ENCODE measurements at regions not wholly inside any gene's neighbourhood (a gene's known extent, or its start where the extent isn't known, plus 50 kb on each side); places are given as distances from the start of the nearest gene placed in this dataset.

- H2AFZ ChIP-seq: no peak overlapping the region
These were observed 160.2 kb downstream of the TOX3 start for GRCh38 chr16:52386694-52387093.

GRCh38 chr16:52384378-52384777 is 162.6 kb downstream of the TOX3 start:
- Histone ChIP-seq H3K4me2 (ENCODE audit: low read length) (no peak overlapping the region), H3K4me1 (no peaks in the 10 kb centered on the region), H3K9ac (no peak overlapping the region), H3K9me3 (ENCODE audit: control insufficient read depth, low read length) (no peaks in the 10 kb centered on the region), H3K79me2 (no peaks in the 10 kb centered on the region), H3K27me3 (ENCODE audit: control insufficient read depth, insufficient read depth, low read length) (no peaks in the 10 kb centered on the region), H2AFZ (no peak overlapping the region), H3K4me3 (ENCODE audit: low read depth, low read length) (no peak overlapping the region), H3K36me3 (ENCODE audit: control insufficient read depth, insufficient read depth, low read length) (no peaks in the 10 kb centered on the region), H3K27ac (no peak overlapping the region)
- TF ChIP-seq CTCF (IDR thresholded peaks at IDR 0.05): no peak

More at GRCh38 chr16:52386694-52387093, 160.2 kb downstream of the TOX3 start:
- Histone ChIP-seq H3K79me2 (no peaks in the 10 kb centered on the region), H3K27ac (no peak overlapping the region), H3K4me1 (no peaks in the 10 kb centered on the region), H3K9ac (no peak overlapping the region), H3K4me2 (ENCODE audit: low read length) (no peak overlapping the region), H3K9me3 (ENCODE audit: control insufficient read depth, low read length) (no peaks in the 10 kb centered on the region), H3K4me3 (ENCODE audit: low read depth, low read length) (no peak overlapping the region), H3K36me3 (ENCODE audit: control insufficient read depth, insufficient read depth, low read length) (no peaks in the 10 kb centered on the region), H3K27me3 (ENCODE audit: control insufficient read depth, insufficient read depth, low read length) (no peaks in the 10 kb centered on the region)
- TF ChIP-seq CTCF (IDR thresholded peaks at IDR 0.05): no peak

GRCh38 chr16:52383640-52384292 is 163.2 kb downstream of the TOX3 start:
- Histone ChIP-seq H3K36me3 (ENCODE audit: control insufficient read depth, insufficient read depth, low read length) (no peaks in the 10 kb centered on the region), H3K4me2 (ENCODE audit: low read length) (no peak overlapping the region), H3K4me1 (no peaks in the 10 kb centered on the region), H3K9ac (no peak overlapping the region), H3K27ac (no peak overlapping the region), H3K79me2 (no peaks in the 10 kb centered on the region), H3K9me3 (ENCODE audit: control insufficient read depth, low read length) (no peaks in the 10 kb centered on the region), H3K27me3 (ENCODE audit: control insufficient read depth, insufficient read depth, low read length) (no peaks in the 10 kb centered on the region), H3K4me3 (ENCODE audit: low read depth, low read length) (no peak overlapping the region), H2AFZ (no peak overlapping the region)
- TF ChIP-seq CTCF (IDR thresholded peaks at IDR 0.05): no peak

- no peaks in the 10 kb centered on the region for H3K4me1 ChIP-seq
- TF ChIP-seq CTCF (IDR thresholded peaks at IDR 0.05): no peak
- no peak overlapping the region for H3K4me3 ChIP-seq (ENCODE audit: low read depth, low read length)
These were observed 163.8 kb downstream of the TOX3 start for GRCh38 chr16:52383119-52383518.

GRCh38 chr16:52379551-52379950 is 167.4 kb downstream of the TOX3 start:
- Histone ChIP-seq H3K9me3 (ENCODE audit: control insufficient read depth, low read length) (no peaks in the 10 kb centered on the region), H3K9ac (no peak overlapping the region), H3K27ac (no peak overlapping the region), H3K4me1 (no peaks in the 10 kb centered on the region), H3K36me3 (ENCODE audit: control insufficient read depth, insufficient read depth, low read length) (no peaks in the 10 kb centered on the region), H3K27me3 (ENCODE audit: control insufficient read depth, insufficient read depth, low read length) (no peaks in the 10 kb centered on the region), H3K4me3 (ENCODE audit: low read depth, low read length) (no peak overlapping the region), H3K79me2 (no peaks in the 10 kb centered on the region), H3K4me2 (ENCODE audit: low read length) (no peak overlapping the region), H2AFZ (no peak overlapping the region)
- TF ChIP-seq CTCF (IDR thresholded peaks at IDR 0.05): no peak

More at GRCh38 chr16:52383119-52383518, 163.8 kb downstream of the TOX3 start:
- H3K4me2 ChIP-seq (ENCODE audit: low read length): no peak overlapping the region
- H3K27me3 ChIP-seq (ENCODE audit: control insufficient read depth, insufficient read depth, low read length): no peaks in the 10 kb centered on the region
- H3K36me3 ChIP-seq (ENCODE audit: control insufficient read depth, insufficient read depth, low read length): no peaks in the 10 kb centered on the region
- H3K27ac ChIP-seq: no peak overlapping the region
- no peaks in the 10 kb centered on the region for H3K79me2 ChIP-seq
- no peak overlapping the region for H3K9ac ChIP-seq
- H3K9me3 ChIP-seq (ENCODE audit: control insufficient read depth, low read length): no peaks in the 10 kb centered on the region
- H2AFZ ChIP-seq: no peak overlapping the region
